Activated CD4-positive, CD25-positive, alpha-beta regulatory T cell treated with anti-CD3 and anti-CD28 coated beads, Interleukin-2, amount 50 U/mL, for 72 hours (primary cell): ENCODE measurements at regions not wholly inside any gene's neighbourhood (a gene's known extent, or its start where the extent isn't known, plus 50 kb on each side); places are given as distances from the start of the nearest gene placed in this dataset.

ENCODE experiments used
- DNase-seq: peaks from one replicate; pipeline ENCODE4 v3.0.0; 2021

DNA sequence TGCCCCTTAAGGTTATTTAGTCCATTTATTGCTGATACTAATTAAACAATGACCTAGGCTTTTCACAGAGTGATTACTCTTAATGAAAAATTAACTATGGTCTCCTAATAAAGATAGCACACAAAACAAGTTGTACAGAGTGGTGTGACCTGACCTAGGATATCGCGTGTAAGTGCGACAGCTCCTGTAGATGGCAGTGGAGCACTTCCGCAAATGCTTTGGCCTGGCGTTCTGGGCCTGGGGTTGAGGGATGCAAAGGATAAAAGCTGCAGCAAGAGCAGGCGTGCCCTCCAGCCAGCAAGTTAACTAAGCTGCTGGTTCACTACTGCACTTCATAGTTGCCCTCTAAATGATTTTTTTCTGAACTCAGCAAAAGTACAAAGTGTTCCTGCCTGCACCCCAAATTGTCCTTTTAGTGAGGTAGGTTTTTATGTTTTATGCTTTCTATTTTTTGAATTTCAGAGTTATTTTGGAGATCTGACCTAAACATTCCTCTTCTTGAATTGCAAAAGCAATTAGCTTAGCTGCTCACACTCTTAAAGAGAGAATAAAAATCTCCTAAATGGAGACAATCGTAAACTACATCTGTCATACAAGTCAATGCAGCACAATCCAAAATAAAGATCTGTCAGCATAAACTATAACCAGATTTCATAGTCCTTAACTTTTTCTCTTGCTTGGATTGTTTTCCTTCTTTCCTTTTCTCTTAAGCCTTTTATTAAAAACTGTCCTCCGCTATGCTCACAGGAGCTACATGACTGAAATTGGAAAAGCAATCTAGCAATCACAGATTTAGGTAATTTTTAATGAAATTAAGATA is 379.6 kb downstream of the LRIG3 start:
- DNase-seq: no peak

GRCh38 chr12:58541300-58541690 is 379.0 kb downstream of the LRIG3 start:
- DNase-seq: no peak

- no peak for DNase-seq
These were observed 376.0 kb downstream of the LRIG3 start for GRCh38 chr12:58544281-58544680.

GRCh38 chr12:58547217-58547616 is 373.1 kb downstream of the LRIG3 start:
- DNase-seq: no peak

DNA sequence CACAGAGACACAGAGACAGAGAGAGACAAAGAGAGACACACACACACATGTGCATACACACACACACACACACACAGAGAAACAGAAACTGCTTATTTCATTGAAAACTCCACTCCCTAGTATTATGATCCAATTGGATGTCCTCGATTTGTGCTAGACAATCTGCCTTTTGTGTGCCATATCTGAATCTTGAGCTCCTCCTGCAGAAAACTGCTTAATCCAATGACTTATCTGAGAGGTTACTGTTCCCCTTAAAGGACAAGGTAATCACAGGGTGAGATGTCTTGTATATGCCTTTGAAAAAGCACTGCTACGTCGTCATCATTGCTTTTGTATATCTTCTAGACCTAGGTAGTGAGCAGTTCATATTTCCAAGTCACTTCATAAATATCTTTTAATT is 371.5 kb downstream of the LRIG3 start:
- DNase-seq: no peak

DNA sequence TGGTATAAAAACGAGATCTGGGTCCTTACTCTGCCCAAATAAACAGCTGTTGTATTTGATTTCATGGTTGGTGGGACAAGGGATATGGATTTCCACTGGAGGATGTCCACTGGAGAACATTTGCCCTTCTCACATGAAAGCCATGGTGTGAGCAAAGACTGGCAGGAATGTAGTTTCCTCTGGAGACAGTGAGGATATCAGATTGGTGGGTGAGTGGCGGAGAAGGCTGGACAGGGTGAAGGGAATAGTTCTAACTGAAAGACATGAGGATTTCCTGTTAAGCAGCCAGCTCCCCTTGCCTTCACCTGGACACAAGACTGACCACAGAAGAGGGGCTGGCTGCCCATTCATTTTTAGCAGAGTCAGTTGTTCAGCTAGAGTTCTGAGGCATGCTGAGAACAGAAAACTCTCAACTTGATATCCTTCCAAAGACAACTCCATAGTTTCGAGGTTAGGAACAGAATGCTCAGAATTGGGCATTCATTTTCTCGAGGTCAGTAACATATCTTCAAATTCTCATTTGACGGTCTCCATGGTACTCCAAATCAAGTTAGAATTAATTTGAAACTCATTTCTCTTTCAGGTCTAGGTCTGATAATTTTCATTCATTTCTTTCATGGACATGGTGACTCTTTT is 365.7 kb downstream of the LRIG3 start:
- no peak for DNase-seq

DNA sequence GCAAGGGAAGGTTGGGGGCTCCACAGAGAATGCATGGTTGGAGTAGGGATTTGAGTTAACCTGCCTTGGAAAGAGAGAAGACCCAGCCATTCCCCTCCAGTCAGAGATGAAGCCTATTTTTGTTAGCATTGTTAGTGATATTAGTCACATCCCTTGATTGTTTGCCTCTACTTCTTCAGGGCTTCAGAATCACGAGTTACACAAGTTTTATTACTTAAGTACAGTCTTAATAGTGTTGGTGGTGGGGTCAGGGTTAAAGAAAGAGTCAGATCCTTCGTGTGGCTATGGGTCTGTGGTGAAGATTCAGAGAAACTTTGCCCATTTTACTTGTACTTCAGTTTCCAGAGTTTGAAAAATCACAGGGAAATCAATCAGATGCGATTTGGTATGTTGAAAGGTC is 363.1 kb downstream of the LRIG3 start:
- no peak for DNase-seq

GRCh38 chr12:58557661-58558060 is 362.6 kb downstream of the LRIG3 start:
- DNase-seq: no peak

DNA sequence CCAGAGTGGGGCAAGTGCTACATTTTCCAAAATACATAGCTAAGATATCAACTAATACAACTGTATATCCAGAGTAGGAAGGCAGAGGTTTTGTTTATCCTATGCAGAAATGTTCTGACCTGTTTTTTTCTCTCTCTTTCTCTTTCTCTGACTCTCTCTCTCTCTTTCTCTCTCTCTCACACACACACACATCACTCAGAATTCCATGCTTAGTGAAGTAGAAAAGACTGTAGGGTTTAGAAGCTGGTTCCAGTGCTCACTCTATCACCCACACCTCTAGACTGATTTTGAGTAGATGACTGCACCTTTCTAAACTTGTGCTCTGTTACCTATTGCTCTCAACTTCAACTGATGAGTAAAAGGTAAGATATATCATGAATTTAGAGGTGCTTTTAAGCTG is 356.7 kb downstream of the LRIG3 start:
- no peak for DNase-seq

GRCh38 chr12:58564721-58565120 is 355.6 kb downstream of the LRIG3 start:
- DNase-seq: no peak

GRCh38 chr12:58566599-58566998 is 353.7 kb downstream of the LRIG3 start:
- DNase-seq: no peak

GRCh38 chr12:58567189-58567588 is 353.1 kb downstream of the LRIG3 start:
- DNase-seq: no peak

GRCh38 chr12:58570411-58570810 is 349.9 kb downstream of the LRIG3 start:
- DNase-seq: no peak

DNA sequence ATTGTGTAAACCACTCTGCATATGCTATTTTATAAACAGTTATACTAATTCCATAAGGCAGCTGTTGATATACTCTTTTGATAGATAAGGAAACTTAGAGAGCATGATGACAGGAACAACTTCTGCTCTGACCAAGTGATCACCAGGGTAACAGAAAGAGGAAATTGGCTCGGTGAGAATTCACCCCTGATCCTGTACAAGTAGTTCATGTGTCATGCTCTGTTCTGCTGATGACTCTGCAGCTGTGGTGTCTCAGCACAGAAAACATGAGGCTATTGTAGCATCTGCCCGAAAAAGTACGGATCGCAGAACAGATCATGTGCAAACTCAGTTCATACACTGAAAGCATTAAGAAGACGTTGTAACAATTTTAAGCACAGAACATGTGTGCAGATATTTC is 345.0 kb downstream of the LRIG3 start:
- DNase-seq: no peak

- DNase-seq: no peak
These were observed 344.2 kb downstream of the LRIG3 start for GRCh38 chr12:58576081-58576480.

DNA sequence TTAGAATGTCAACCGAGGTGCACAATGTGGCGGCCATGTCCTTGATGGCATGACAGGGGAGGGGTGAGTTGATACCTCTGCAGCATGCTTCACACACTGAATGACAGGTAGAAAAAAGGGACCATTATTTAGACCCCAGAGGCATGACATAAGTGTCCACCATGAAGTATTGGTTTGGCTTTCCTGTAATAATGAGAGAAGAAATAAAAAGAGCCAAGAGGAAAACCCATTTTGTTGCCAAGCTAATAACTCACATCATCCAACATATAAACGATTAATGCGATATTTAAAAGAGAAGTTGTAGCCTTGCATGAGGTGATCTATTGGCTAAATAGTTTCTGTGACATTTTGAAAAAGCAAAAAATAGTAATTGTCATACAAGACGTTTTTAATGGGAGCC is 343.4 kb downstream of the LRIG3 start:
- DNase-seq: no peak

DNA sequence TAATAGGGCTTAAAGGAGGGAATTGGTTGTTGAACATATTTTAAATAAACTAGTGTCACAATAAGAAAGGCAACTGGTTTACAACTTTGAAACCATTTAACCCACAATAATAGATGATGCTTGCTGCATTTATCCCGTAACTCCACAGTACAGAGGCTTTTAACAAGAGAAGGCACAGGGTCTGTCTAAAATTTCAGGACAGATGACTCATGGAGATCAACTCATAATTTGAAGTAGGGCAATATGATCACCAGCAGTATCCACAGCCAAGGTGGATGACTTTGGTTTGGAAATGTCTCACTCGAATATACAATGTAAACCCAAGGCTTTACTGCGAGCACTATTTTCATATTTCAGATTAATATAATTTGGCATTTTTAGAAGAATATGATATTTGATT is 340.2 kb downstream of the LRIG3 start:
- DNase-seq: no peak

GRCh38 chr12:58583529-58583928 is 336.8 kb downstream of the LRIG3 start:
- DNase-seq: no peak

DNA sequence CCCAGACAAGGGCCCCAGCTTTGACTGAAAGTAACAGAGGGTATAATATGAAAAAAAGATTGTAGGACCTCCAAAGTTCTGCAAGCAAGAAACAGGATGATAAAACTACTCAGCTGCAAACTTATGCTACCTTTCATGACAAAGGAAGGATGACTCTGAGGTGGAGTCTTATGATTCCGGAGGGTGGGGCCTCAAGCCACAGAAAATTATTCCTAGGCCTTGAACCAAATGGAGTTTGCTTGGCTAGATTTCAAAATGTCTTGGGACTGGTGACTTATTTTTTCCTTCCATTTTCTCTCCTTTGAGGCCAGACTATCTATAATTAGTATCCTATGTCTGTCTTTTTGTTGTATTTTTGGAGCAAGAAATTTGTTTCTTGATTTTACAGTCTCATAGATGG is 336.4 kb downstream of the LRIG3 start:
- no peak for DNase-seq

DNA sequence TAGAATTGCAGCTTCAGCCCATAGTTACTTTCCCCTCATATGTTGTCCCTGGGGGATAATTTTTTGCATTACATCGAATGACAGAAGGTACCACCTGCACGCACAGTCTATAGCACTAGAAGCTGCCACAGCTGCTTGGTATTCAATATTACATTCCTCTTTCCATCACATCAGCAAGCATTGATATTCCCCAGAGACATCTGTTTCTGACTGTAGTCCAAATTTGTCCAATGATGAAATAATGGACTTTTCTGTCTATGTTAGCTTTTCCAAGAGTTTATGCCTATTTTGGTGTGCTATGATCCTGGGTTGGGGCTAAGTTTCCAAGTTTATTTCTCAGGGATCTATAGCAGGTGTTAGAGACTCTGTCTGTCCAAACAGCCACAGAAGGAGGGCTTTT is 335.4 kb downstream of the LRIG3 start:
- no peak for DNase-seq

GRCh38 chr12:58586762-58587161 is 333.5 kb downstream of the LRIG3 start:
- no peak for DNase-seq

- DNase-seq: no peak
These were observed 331.5 kb downstream of the LRIG3 start for GRCh38 chr12:58588770-58589169.

DNA sequence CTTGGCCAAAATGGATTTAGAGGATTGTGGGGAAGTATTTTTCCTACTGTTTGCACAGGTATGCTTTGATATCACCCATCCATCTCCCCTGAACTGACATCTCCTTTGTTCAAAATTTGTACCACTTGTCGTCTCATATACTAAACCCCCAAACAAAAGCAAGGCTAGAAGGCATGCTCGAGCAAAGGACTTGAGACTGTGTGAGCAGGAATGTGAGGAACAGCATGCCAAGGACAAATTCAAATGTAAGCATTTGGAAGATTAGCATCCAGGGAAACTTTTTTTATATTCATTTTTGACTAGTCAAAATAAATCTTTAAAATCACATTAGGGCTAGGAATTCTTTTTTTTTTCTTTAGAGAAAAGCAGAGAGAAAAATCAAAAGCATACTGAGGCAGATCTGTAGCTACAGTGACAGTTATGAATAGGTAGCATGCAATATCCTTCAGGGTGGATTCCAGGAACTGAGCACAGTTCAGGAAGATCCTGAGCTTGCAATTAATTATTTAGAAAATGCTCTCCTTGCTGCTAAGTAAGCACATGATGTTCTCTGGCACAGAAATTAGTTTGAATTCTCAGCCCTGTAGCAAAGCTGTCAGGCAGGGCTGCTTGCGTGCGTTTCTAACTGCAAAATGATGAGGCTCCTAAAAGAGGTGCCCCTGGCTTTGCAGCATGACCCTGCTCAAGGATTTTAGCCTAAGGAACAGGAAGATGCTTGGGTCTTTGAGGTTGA is 327.7 kb downstream of the LRIG3 start:
- DNase-seq: no peak
